Brain microvascular endothelial cell (primary cell): ENCODE measurements at regions not wholly inside any gene's neighbourhood (a gene's known extent, or its start where the extent isn't known, plus 50 kb on each side); places are given as distances from the start of the nearest gene placed in this dataset.

Source experiments
- DNase-seq: peaks from one replicate; pipeline ENCODE4 v3.0.0-alpha.2; 2020
- H3K27ac ChIP-seq: fragments of 250-450 bp; sonication (Bioruptor Pico); 2 replicates; pipeline ENCODE4 v1.5.1; 2020; ENCODE audit warnings: mild to moderate bottlenecking, moderate library complexity
- H3K27me3 ChIP-seq: fragments of 250-450 bp; sonication (Bioruptor Pico); replicated peaks from 2 replicates; pipeline ENCODE4 v1.5.1; 2020; ENCODE audit warnings: mild to moderate bottlenecking
- H3K36me3 ChIP-seq: fragments of 250-450 bp; sonication (Bioruptor Pico); replicated peaks from 2 replicates; pipeline ENCODE4 v1.5.1; 2020; ENCODE audit warnings: mild to moderate bottlenecking
- H3K4me3 ChIP-seq: 2 replicates; pipeline ENCODE4 v1.5.1; 2011; ENCODE audit warnings: low read depth, mild to moderate bottlenecking, control low read depth, low read length, moderate library complexity
- CTCF ChIP-seq: IDR thresholded peaks from 2 replicates; pipeline ENCODE4 v1.5.1; 2011; ENCODE audit warnings: low read depth, mild to moderate bottlenecking, moderate library complexity, low read length, control low read depth, inconsistent platforms; ENCODE audit errors: missing control alignments
- in situ Hi-C: cut with HindIII; loops from 2 replicates; pipeline ENCODE4 v1.10.0; 2017; ENCODE audit warnings: low sequenced_read_pairs, low pct_ligation_motif_present

DNA sequence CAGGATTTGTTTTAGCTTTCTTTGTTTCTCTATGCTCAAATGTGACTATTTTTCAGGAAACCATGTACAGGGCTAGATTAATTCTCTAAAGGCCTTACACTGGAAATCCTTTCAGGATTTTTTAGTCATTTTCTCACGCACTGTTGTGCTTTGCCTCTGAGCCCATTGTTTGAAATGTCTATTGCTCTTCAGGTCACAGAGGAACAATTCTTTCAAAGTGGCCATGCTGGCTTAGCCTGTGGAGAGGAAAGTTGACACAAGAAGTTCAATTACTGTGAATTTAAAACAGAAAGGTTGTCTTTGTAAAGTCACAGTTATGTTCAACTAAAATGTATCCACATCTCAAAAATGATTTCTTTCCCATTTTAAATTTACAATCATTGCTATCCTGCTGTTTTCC is 1071.7 kb upstream of the POT1 start:
- no peak for TF ChIP-seq CTCF
- no peak for DNase-seq
- no peak overlapping the region for H3K4me3 ChIP-seq
- H3K27me3 ChIP-seq = no peaks in the 10 kb centered on the region
- in situ Hi-C loops = no loop called here
- H3K36me3 ChIP-seq = no peaks in the 10 kb centered on the region
- H3K27ac ChIP-seq = no peak overlapping the region

GRCh38 chr7:125984795-125985194 is 1055.2 kb upstream of the POT1 start:
- H3K4me3 ChIP-seq = no peak overlapping the region
- in situ Hi-C loops = no loop called here
- H3K36me3 ChIP-seq = no peaks in the 10 kb centered on the region
- no peak overlapping the region for H3K27ac ChIP-seq
- no peak for TF ChIP-seq CTCF
- DNase-seq = no peak
- no peaks in the 10 kb centered on the region for H3K27me3 ChIP-seq

DNA sequence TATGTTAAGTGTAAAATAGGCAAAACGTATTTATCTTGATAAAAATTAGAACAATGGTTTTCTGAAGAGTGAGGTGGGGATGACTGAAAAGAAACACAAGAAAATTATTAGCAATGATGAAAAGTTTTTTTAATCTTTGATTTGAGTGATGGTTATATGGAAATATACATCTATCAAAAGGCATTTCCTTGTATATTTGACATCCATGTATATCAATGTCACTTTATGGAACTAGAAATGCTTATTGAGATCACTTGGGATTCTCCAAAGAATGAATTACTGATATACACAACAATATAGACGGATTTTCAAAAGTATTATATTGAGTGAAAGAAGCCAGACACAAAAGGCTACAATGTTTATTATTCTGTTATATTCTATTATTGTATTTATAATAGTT is 1042.0 kb upstream of the POT1 start:
- DNase-seq = no peak
- in situ Hi-C loops = no loop called here
- no peaks in the 10 kb centered on the region for H3K27me3 ChIP-seq
- no peak for TF ChIP-seq CTCF
- H3K4me3 ChIP-seq = no peak overlapping the region
- H3K36me3 ChIP-seq = no peaks in the 10 kb centered on the region
- H3K27ac ChIP-seq = no peak overlapping the region

DNA sequence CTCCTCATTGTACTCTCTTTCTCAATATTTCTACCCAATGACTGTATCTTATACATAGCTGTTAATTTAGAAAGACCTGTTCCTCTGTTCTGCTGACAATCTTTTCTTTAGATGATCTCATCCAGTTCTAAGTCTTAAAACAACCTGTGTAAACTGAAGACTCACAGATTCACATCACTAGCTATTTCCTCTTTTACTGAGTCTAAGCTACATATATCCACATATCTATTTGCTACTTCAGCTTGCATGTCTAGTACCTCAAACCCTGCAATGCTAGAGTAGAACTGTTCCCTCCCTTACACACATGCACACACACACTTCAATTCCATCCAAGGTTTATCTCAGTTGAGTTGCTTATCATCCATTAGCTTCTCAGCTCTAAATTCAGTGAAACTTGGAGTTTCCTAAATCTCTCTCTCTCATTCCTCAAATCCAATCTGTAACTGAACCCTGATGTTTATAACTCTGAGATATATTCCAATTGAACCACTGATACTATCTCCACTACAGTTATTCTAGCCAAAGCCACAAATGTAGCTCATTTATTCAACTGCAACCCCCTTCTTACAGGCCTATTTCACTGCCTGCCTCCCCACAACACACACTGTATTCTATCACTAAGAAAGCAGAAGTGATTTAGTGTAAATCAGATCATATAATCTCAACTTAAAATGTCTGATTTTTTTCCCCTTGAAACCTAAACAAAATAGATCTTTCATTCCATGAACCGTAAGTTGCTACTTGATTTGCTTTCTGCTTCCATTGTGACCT is 1036.8 kb upstream of the POT1 start:
- Histone ChIP-seq H3K36me3 (no peaks in the 10 kb centered on the region), H3K27ac (no peak overlapping the region), H3K4me3 (no peak overlapping the region), H3K27me3 (no peaks in the 10 kb centered on the region)
- no peak for DNase-seq
- TF ChIP-seq CTCF = no peak
- in situ Hi-C loops = no loop called here

DNA sequence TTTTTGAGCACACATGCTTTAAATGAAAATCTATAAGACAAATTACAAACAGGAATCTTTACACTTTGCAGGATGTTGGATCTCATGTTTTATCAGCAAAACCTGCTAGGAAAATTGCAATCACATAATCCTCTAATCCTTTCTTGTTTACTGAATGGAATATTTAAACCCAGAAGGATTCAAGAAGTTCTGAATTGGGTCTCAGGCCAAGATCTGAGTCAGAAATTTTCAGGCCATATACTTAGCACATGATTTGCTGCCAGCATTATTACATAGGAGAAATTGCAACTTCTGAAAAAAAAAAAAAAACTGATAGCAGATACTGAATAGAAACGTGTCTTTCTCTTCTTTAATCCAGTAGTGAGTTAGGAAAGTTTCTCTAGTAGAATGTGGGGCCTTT is 1005.3 kb upstream of the POT1 start:
- no peak for DNase-seq
- Histone ChIP-seq H3K36me3 (no peaks in the 10 kb centered on the region), H3K27ac (no peak overlapping the region), H3K4me3 (no peak overlapping the region), H3K27me3 (no peaks in the 10 kb centered on the region)
- TF ChIP-seq CTCF = no peak
- in situ Hi-C loops = no loop called here

DNA sequence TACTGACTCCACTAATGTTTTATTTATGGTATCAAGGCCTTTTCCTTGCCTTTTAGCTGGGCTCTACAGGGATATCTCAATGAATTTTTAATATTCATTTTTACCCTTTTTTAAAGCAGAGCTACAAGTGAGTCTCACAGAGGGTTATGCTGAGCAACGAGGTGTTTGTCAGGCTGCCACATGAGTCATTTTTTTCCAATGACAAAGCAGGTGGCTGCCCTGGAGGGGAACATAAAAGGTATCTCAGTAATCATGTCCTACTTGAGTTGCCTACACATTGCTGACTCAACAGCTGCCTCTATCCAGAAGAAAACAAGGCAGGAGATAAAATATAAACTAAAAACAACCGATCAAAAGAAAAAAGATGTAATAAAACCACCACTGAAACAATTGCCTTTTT is 1004.9 kb upstream of the POT1 start:
- no peak overlapping the region for H3K4me3 ChIP-seq
- H3K27me3 ChIP-seq = no peaks in the 10 kb centered on the region
- DNase-seq = no peak
- H3K36me3 ChIP-seq = no peaks in the 10 kb centered on the region
- H3K27ac ChIP-seq = no peak overlapping the region
- no peak for TF ChIP-seq CTCF
- in situ Hi-C loops = no loop called here
